NAMALWA (cell line): ENCODE measurements at regions not wholly inside any gene's neighbourhood (a gene's known extent, or its start where the extent isn't known, plus 50 kb on each side); places are given as distances from the start of the nearest gene placed in this dataset.

Source experiments
- DNase-seq: peaks from one replicate; pipeline ENCODE4 v3.0.0-alpha.2; 2015; ENCODE audit warnings: low spot score

DNA sequence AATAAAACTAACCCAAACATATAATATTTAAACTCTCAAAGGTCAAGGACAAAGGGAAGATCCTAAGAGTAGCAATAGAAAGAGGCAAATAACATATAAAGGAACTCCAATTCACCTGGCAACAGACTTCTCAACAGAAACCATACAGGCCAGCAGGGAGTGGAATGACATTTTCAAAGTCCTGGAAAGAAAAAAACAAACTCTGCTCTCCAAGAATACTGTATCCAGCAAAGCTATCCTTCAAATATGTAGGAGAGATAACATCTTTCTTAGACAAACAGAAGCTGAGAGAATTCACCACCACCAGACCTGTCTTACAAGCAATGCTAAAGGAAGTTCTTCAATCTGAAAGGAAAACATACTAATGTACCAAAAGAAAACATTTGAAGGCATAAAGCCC, 51.5 kb upstream of the TMEM158 start:
- no peak for DNase-seq

DNA sequence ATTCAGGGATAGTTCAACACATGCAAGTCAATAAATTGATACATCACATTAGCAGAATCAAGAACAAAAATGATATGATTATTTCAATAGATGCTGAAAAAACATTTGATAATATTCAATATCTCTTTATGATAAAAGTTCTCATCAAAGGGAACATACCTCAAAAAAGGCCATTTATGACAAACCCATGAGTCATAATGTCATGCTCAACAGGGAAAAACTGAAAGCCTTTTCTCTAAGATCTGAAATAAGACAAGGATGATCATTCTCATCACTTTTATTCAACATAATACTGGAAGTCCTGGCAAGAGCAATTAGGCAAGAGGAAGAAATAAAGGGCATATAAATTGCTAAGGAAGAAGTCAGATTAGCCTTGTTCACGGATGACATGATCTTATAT, 54.1 kb upstream of the TMEM158 start:
- no peak for DNase-seq

- no peak for DNase-seq
These were observed 54.9 kb upstream of the TMEM158 start for GRCh38 chr3:45280971-45281370.

DNA sequence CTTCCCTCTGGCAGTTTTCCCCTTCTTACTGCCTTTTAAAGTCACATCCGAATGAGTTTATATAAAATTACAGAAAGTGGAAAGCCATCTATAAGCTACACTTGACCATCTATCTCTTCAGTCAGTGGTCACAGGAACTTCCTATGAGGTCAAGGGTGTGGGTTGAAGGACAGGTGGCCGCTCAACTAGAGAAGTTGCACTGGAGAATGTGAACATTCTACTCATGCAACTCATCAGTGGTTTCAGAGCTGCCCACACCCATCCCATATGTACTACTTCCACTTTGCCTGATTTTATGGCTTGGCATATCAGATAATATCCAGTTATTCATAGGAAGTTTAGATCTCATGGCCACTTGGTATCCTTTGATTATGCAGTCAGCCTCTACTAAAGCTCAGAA, 57.4 kb upstream of the TMEM158 start:
- no peak for DNase-seq

DNA sequence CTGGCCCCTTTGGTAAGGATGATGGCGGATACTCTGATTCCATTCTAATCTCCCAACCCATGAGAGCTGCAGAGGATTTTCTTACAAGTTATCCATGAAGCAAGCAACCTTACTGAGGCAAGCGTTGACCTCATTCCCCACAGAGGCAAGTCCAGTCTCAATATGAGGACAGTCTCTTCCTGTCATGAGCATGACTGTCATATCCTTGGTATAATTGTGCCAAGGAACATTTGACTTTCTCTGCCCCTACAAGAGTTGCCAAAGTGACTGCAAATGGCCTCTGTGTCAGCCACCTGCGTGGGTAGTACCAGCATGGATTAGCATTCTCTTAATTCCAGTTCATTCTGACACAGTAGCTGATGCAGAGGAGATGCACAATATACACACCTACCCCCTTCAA, 71.2 kb upstream of the TMEM158 start:
- DNase-seq, result no peak

DNA sequence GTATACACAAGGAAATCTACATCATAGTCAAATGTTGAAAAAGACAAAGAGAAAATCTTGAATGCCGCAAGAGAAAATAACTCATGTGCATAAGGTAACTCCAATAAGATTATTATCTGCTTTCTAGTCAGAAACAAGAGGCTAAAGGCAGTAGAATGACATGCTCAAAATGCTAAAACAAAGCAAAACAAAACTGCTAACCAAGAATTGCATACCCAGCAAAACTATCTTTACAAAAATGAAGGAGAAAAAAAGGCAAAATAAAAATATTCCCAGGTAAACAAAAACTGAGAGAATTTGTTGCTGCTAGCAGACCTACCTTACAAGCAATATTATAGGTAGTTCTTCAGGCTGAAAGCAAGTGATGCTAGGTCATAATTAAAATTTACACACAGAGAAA, 76.4 kb upstream of the TMEM158 start:
- DNase-seq, result no peak

DNA sequence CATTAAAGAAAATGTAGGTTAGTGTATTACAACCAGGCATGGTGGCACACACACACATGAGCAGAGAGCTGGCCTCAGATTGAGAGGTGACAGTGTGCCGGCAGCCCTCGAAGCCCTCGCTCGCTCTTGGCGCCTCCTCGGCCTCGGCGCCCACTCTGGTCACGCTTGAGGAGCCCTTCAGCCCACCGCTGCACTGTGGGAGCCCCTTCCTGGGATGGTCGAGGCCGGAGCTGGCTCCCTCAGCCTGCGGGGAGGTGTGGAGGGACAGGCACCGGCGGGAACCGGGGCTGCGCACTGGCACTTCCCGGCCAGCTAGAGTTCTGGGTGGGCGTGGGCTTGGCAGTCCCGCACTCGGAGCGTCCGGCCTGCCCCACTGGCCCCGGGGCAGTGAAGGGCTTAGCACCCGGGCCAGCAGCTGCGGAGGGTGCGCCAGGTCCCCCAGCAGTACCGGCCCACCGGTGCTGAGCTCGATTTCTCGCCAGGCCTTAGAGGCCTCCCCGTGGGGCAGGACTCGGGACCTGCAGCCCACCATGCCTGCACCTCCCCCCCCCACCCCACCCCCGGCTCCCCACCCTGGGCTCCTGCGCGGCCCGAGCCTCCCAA, 80.4 kb upstream of the TMEM158 start:
- DNase-seq, result no peak

DNA sequence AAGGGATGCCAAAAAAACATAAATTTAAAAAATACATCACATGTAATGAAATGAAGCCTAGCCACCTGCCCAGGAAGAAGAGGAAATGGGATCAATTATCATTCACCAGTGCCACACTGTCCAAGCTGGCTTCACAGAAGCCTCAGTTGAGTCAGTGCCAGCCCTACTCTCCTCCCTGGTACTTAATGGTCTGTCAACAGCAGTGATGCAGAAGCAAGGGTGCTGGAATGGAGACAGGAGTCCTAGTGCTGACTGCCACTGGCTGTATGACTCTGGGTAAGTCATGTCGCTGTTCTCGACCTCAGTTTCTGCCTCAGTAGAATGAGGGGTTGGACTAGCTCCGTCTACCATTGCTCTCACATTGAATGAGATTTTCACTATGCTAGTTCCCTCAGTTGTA, 78.5 kb upstream of the LARS2 start:
- DNase-seq, result no peak

DNA sequence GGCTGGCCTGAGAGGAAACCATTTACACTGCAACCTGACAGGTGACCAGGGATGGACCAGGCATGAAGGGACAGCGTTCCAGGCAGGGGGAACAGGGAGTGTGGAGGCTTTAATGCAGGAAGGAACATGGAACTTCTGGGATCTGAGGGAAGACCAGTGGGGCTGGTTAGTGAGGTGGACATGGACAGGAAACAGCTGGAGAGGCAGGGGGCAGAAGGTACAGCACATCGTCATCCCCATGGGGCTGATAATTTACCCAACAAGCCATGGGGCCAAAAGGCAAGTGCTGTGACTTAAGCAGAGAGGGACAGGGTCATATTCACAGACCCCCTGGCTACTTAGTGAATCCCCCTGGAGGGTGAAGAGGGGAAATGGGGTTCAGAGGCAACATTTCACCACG, 77.0 kb upstream of the LARS2 start:
- DNase-seq, result no peak

DNA sequence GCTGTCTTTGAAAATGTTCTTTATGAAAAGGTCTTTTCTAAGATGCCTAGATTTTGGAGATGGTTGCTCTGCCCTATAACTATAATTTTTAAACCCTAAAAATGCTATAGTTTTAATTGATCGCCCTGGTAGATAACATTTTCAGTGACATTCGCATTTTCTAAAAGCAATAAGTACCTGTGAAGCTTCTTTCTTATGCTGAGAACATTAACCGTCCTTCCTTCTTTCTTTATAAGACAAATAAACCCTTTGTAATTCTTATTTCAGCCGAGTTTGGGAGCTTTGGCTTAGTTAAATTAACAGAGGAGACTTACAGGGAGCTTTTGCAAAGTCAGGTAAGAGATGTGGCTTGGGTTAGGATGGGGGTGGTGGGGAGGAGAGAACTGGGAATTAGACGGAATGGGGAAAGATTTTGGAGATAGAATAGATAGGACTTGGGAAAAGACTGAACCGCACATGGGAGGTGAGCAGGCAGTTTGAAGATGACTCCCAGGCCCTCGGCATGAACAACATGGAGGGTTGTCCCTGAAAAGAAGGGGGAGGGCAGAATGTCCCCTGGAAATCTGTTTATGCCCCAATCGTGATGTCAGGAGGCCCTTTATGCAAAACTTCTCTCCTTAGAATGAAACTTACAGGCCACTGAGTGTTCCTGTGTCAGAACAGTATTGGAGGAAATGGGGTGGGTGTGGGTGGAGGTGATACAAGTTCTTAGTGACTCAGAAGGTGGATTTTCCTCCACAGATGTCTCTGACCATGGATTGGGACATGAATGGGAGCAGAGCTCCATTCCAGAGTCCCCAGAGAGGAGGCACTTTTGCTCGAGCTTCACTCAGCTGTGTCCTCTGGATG, 76.2 kb upstream of the LARS2 start:
- DNase-seq, result no peak

DNA sequence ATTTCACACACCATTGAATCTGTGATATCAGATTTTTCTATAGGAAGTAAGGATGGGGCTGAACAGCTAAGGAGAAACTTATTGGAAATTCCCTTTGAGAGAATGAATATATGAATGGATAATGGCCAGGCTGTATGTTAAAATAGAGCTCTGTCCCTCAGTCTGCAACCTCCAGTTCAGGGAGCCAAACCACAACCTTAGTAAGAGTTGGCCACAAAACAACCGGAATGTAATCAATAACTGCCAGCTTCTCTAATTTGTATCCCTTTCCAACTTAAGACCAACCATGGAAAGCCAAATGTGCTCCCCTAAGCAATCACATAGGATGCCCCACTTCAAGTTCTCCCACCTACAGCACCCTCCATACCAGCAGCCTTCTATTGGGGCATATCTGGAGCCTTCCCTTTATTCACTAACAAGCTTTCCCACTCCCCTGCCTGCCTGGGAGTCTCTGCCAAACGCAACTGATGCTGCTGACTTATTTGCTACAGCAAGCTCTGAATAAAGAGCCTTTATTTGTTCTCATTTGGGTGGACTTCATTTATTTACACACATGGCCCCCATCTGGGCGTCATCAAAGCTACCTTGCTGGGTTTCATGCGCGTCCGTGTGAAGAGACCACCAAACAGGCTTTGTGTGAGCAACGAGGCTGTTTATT, 75.4 kb upstream of the LARS2 start:
- no peak for DNase-seq

DNA sequence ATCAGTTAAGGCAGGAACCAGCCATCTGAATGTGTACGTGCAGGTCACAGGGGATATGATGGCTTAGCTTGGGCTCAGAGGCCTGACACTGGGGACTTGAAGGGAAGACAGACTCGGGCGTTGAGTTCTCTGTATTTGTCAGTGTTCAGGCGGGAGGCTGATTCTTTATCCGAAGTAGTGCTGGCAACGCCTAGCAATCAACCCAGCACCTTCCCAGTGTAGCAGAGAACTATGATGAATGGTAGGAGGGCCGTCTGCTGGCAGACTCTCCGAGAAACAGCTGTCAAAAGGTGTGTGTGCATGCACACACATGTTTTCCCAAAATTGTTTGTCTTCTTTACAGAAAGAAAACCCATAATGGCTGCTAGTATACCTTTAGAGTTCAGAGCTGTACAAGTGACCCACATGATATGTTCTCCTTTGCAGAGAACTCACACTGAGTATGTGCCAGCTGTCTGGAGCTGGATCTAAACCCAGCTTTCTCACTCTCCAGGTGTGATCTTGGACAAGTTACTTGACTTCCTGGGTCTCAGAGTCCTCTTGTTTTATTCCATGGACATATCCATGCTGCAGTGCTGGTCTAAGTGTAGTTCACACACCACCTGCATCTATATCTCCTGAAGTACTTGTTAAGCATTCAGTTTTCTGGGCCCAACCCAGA, 74.5 kb upstream of the LARS2 start:
- DNase-seq, result no peak

DNA sequence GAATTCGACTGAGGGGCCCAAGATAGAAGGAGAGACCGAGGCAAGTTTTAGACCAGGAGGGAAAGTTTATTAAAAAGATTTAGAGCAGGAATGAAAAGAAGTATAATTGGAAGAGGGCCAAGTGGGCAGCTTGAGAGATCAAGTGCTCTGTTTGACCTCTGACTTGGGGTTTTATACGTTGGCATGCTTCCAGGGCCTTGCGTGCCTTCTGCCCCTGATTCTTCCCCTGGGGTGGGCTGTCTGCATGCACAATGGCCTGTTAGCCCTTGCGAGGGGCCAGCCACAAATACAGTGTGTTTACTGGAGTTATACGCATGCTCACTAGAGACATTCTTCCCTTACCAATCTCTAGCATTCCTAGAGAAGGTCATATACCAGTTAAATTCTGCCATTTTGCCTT, 70.7 kb upstream of the LARS2 start:
- DNase-seq, result no peak

DNA sequence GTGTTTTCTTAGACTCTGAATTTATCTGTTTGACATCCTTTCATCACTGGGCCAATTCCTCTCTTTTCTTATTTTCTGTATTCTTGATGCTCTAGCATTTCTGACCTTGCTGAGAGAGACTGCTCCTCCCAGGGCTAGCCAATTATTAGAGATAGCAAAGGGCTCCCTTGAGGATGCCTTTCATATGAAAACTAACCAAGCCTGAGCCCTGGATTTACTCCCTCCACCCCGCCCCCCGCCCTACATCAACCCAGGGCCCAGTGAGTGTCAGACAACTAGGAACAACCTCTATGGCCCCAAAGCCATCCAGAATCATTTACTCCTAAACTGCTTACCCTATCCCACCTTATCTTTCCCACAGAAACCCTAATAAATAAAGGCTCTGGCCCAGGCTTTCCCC, 69.7 kb upstream of the LARS2 start:
- DNase-seq, result no peak

DNA sequence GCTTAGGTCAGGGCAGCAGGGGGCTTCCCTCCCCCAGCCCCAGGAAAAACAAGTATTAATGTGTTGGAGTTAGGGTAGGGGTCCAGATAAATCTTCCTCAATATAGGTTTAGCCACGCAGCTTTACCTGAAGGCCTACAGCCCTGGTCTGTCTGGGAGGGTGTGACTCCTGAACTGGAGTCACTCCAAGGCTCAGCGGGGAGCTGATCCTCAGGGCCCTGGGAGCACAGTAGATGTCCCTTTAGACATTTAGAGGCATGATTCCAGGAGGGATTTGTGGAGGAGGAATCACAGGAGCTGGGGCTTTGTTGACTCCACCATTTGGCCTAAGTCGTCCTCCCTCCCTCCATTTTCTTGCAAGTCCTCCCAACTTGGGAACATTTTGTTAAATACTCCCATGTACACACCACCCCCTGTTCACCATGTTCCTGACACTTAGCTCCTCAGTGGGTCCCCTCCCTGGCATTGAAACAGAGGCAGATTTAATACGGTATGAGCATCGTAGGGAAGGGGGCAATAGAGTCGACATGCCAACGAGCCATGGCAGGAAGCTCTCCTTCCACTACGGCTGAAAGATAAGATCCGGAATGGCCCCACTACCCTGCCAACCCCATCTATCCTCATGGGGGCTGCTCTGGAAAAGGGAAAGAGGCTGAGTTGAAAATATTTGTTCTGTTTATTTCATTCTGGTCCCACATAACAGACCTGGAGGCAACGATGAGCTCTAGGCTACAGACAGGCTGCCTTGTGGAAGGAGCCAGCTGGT, 69.0 kb upstream of the LARS2 start:
- no peak for DNase-seq

- no peak for DNase-seq
These were observed 68.4 kb upstream of the LARS2 start for GRCh38 chr3:45319996-45320305.

DNA sequence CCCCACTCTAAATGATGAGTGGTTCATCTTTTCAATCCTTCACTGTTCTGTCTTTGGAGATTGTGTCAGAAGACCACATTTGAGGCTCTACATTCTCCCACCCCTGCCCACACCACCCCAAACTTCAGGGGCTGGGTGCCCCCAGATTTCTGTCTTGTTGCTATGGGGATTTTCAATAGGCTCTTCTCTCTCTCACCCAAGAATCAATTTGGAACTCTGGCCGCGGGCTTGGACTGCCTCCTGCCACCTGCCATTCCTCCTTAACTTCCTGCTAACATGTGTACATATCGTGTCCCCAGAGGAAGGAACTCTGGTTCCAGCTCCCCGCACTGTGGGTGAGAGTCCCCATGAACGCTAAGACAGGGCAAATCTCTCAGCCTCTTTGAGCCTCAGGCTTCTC, 67.4 kb upstream of the LARS2 start:
- DNase-seq, result no peak

DNA sequence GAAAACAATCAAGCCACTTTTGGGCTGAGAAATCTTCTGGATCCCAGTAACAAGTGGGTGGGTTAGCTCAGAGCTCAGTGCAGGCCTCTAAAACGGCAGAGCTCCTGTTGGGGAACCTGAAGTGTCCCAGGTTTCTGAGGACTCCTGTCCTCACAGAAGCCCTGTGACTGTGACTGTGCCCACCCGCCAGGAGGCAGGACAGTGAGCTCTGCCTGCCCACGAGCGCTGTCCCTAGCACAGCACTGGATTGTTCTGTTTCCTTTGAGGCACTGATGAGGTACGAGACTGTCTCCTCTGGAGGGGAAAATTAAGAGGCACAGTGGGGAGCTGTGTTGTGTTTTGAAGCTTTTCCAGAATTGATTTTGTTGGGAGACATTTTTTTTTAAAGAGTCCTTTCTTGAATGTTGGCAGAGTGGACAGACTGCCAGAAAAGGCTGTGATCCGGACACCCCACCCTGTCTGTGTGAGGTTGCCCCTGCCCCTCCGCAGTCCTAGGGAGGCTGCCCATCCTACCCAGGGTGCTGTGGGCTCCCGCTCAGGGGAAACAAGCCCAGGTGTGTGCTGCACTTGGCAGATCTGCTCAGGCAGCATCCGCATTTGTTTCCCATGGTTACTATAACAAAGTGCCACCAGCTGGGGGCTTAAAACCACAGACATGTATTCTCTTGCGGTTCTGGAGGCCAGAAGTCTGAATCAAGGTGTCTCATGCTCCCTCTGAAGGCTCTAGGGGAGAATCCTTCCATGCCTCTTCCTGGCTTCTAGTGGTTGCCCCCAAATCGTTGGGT, 66.6 kb upstream of the LARS2 start:
- DNase-seq, result peak; percentile 31

- DNase-seq, result no peak
These were observed 65.8 kb upstream of the LARS2 start for GRCh38 chr3:45322616-45323015.

GRCh38 chr3:45325676-45326075, 62.7 kb upstream of the LARS2 start:
- DNase-seq, result no peak

- DNase-seq, result no peak
These were observed 58.5 kb upstream of the LARS2 start for GRCh38 chr3:45329761-45330305.
